HG02763 (cell line): ENCODE measurements at regions not wholly inside any gene's neighbourhood (a gene's known extent, or its start where the extent isn't known, plus 50 kb on each side); places are given as distances from the start of the nearest gene placed in this dataset.
"Not testable (repeated sequence)": the region's sequence is repeated elsewhere in the genome, so short reads cannot be mapped to it uniquely, and the experiment has no call there.

Source experiments
- ATAC-seq: cut with Tn5 transposase; IDR thresholded peaks from one replicate; pipeline ENCODE4 v1.9.1; 2021; ENCODE audit warnings: mild to moderate bottlenecking, moderate library complexity; ENCODE audit not compliant: unreplicated experiment

DNA sequence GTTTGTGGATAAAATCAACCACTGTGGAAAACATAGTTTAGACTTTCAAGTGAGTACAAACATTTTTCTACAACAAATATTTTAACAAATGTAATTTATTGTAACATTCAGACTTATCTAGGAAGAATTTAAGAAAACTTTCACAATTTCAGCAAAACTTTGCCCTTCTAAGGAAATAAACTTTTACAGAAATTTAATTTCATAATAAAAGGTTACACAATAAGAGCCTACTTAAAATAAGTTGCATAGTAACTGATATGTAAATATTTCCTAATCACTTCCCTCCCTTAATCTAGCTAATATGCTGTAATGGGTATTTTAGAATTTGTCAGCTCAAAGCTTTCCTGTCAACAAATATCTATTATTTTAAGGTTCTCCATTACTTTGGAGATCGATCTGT lies 1899.9 kb downstream of the MAT2B start:
- ATAC-seq = no peak

DNA sequence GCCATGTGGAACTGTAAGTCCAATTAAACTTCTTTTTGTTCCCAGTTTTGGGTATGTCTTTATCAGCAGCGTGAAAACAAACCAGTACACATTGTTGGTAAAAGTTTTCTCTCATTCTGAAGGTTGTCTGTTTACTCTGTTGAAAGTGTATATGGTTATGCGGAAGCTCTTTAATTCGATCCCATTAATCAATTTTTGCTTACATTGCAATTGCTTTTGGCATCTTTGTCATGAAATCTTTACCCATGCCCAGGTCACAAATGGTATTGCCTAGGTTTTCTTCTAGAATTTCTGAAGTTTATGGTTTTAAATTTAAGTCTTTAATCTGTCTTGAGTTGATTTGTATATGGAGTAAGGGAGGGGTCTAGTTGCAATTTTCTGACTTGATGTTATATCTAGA lies 1901.9 kb downstream of the MAT2B start:
- no peak for ATAC-seq

DNA sequence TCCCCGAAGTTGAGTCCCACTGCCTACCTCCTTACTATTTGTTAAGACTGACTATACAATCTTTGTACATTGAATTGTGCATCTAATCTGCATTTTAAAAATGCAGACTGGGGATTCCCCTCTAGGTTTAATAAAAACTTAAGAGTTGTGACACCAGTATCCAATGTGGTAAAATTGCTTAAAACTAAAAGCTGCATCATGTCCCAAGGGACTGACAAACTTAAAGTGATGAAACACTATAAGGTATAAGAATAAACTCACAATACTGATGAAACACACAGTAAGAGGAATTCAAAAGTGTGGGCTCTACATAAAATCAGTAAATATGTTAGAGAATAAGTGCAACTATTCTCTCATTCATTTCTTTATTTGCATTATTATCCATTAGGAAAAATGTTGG lies 1905.1 kb downstream of the MAT2B start:
- ATAC-seq = no peak

- ATAC-seq = not testable (repeated sequence)
Observed at GRCh38 chr5:165411532-165411931, 1906.1 kb downstream of the MAT2B start.

DNA sequence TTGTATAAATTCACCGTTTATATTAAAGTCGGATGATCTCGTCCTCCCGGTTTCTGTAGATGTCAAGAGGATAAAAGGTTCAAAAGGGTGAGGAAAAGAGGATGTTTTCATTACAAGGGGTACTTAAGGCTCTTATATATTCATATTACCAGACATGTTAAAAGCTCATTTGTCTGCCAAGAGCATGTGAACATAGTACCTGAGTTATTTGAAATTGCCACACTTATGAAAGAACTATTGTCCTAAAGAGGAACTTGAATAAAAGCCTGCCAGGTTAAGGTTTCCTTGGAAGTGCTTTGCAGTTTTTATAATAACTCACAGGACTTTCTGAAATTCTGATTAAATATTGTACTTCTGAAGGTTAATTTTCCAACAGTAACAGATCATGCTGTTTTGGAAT lies 1915.1 kb downstream of the MAT2B start:
- ATAC-seq = no peak

DNA sequence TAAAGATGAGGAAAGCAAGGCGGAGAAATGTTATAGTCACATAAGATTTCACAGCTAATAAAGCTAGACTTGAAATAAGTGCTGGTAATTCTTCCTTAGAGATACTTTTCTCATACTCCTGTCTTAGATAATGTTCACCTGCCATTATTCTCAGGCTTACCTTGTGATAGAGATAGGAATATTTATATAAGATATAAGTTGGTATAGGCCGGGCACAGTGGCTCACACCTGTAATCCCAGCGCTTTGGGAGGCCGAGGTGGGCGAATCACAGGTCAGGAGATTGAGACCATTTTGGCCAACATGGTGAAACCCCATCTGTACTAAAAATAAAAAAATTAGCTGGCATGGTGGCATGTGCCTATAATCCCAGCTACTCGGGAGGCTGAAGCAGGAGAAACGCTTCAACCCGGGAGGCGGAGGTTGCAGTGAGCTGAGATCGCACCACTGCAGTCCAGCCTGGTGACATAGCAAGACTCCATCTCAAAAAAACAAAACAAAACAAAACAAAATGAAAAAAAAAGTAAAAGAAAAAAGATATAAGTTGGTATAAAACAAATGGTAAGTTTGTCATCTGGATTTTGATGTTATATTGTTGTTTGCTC lies 1918.4 kb downstream of the MAT2B start:
- ATAC-seq = no peak

- no peak for ATAC-seq
Observed at GRCh38 chr5:165425594-165425993, 1920.2 kb downstream of the MAT2B start.

- no peak for ATAC-seq
Observed at GRCh38 chr5:165448753-165449152, 1943.3 kb downstream of the MAT2B start.

DNA sequence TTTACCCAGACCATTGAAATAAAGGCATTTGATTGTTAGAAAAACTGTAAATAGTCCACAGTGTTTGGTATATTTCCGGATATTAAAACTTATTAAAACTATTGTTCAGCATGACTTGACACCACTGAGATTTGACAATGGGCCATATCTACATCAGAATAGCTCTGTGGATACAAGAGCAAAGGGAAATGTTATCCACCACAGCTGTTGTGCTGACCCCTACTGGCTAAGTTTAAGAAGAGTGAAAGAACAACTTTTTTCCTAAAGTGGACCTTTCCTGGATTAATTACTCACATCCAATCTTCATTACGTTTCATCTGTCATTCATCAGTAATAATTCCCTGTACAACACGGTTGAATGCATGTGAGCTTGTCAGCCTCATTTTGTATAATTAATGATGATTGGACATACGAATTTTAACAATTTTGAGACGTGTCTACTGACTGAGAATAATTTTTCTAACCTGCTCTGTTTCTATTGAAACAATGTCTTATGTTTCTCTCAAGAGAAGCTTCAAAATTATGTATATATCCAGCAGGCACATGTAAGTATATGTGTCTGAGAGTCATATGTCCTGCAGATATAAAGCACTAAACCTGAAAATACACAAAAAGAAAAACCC lies 1952.6 kb downstream of the MAT2B start:
- ATAC-seq = no peak

- no peak for ATAC-seq
Observed at GRCh38 chr5:165459232-165459631, 1953.8 kb downstream of the MAT2B start.

GRCh38 chr5:165460911-165461310 lies 1955.5 kb downstream of the MAT2B start:
- no peak for ATAC-seq

DNA sequence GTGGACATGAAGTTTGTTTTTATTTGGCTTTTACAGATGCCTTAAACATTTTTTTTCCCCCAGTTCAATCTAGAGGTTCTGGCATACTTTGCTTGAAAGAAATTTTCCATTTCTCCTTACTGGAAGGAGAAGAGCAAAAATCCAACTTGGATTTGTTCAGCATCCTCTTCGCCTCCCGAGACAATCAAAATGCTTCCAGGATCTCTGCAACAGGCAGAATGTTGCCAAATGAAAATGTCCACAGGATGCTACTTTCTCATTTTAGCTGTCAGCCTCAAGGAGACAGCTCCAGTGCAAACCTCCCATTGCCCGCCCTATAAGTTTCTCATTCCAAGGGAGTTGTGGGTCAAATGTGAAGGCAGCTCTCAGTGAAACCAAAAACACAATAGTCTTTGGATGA lies 1972.1 kb downstream of the MAT2B start:
- no peak for ATAC-seq

- ATAC-seq = no peak
Observed at GRCh38 chr5:165495829-165496380, 1990.5 kb downstream of the MAT2B start.

- ATAC-seq = no peak
Observed at GRCh38 chr5:165497707-165498106, 1992.3 kb downstream of the MAT2B start.

DNA sequence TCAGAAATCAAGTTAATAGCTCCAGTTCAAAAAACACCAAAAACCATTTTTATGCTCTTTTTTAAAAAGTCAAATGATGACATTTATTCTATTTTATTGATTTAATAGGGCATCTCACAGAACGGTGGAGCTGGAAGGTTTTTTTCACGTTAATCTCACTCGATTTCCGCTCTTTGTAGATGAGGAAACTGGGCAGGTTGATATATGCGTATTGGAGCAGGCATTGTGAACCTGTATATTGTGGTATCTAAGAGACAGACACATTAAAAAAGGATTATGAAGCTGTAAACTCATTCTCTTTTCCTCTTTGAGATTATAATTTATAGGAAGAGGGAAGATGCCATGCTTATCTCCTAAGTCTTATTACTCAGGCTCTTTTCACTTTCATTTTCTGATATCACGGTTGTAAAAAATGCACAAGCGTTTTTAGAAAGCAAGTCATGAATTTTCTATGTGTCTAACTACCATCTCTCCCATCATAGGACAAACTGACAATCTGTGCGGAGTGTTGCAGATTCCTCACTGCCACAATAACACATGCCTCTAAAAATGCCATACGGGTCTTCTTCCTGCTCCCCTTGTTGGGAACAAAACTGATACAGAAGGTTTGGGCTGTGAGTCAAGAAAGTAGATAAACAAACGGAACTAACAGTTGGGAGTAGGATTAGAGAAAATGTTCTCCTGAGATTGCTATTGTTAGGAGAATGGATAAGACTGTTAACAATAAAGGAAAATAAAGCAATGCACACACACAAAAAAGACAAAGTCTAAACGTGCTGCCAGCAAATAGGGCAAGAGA lies 1997.7 kb downstream of the MAT2B start:
- no peak for ATAC-seq

DNA sequence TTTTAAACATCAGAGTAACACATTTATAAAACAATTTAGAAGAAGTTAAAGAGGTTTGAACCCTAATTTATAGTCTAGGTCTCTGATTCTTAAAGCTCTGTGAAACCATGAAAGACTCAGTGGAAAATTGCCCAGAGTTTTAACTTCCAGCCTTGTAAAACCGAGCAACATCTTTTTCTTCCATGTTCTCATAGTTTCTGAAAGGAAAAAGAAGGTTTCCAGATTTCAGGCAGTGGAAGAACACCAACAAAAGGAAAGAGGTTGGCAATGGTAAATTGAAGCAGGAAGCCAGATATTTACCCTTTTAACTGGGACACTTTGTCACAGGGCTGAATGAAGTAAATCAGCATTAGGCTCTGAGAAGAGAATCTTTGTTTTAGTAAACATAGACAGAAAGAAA lies 1999.3 kb downstream of the MAT2B start:
- no peak for ATAC-seq

GRCh38 chr5:165508286-165508685 lies 2002.9 kb downstream of the MAT2B start:
- no peak for ATAC-seq

DNA sequence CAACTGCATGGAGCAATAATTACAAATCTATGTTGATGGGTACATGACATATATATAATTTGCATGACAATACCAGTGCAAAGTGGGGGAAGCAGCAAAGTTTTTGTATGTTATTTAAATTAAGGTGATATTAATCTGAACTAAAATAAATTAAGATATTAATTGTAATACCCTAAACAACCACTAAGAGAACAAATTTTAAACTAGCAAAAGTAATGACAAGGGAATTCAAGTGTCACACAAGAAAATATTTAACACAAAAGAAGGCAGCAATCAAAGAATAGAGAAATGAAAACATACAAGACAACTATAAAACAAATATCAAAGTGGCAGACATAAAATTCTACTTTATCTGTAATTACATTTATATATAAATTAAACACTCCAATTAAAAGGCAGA lies 2003.4 kb downstream of the MAT2B start:
- no peak for ATAC-seq

- ATAC-seq = no peak
Observed at GRCh38 chr5:165521816-165522610, 2016.6 kb downstream of the MAT2B start.

- no peak for ATAC-seq
Observed at GRCh38 chr5:165525271-165525670, 2019.9 kb downstream of the MAT2B start.

- no peak for ATAC-seq
Observed at GRCh38 chr5:165526357-165526756, 2020.9 kb downstream of the MAT2B start.
